ENCODE measurements at regions not wholly inside any gene's neighbourhood (a gene's known extent, or its start where the extent isn't known, plus 50 kb on each side); places are given as distances from the start of the nearest gene placed in this dataset.
A peak's percentile ranks its signal among the peaks of the same experiment; 100 is the strongest.
"Not testable (repeated sequence)": the region's sequence is repeated elsewhere in the genome, so short reads cannot be mapped to it uniquely, and the experiment has no call there.

GRCh38 chr10:84946904-84947303 is 618.5 kb downstream of the CCSER2 start:
- no peak for DNase-seq

- no peak for DNase-seq
Measured at GRCh38 chr10:84948644-84949043, 620.3 kb downstream of the CCSER2 start.

DNA sequence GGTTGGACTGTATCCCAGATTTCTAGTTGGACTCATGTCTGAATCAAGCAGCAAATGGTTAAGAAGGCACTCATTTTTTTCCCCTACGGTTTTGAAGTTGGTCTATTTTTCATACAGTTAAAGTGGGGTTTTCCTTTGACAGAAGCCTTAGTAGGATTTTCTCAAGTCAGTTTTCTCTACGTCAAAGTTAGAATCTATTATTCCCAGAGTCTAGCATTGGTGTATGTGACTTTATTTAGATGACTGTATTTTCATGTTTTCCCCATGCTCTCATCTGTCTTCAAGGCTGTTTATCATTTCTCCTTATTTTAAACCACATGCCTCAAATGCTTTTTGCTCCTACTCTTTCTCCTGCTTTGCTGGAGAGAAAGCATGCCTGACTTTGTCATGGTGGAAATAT is 623.2 kb downstream of the CCSER2 start:
- no peak for DNase-seq

DNA sequence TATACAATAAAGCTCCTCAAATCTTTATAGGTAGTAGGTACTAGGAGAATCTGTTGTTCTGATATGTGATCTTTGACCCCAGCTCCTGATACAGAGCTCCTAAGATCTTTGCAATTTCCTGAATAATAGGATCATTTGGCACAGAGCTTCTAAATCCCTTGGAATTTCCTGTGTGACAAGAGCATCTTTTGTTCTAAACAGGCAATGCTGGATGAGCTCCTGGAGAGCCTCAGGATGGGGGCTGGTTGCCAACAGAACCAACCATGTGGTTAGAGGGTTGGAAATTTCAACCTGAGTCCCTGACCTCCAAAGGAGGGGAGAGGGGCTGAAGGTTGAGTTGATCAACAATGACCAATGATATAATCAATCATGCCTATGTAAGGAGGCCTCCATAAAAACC is 629.0 kb downstream of the CCSER2 start:
- DNase-seq: no peak

- DNase-seq: no peak
Measured at GRCh38 chr10:84965468-84965867, 637.1 kb downstream of the CCSER2 start.

DNA sequence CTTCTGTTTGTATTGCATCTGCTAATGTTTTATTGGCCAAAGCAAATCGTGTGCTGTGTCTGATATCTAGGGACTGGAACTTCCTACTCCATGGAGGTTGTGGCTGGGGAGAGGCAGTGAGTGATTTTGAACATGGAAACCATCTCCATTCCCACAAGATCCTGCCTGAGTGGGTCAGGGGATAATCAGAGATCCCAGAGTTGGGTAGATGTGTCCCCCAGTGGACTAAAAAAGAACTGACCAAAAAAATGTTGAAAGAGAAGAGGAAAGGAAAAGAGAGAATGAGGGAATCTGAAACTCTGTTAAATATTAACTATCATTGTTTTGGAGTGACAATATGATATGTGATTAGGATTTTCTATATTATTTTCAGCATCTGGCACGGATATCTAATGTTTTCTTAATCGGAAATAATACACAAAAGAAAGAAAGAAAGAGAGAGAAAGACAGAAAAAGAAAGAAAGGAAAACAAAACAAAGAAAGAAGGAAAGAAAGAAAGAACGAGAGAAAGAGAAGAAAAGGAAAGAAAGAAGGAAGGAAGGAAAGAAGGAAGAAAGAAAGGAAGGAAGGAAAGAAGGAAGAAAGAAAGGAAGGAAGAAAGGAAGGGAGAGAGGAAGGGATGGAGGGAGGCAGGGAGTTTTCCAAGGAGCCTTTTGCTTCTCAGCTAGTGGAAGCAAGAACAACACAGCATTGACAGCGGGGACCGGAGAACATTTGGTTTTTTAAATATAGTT is 638.5 kb downstream of the CCSER2 start:
- DNase-seq: no peak

DNA sequence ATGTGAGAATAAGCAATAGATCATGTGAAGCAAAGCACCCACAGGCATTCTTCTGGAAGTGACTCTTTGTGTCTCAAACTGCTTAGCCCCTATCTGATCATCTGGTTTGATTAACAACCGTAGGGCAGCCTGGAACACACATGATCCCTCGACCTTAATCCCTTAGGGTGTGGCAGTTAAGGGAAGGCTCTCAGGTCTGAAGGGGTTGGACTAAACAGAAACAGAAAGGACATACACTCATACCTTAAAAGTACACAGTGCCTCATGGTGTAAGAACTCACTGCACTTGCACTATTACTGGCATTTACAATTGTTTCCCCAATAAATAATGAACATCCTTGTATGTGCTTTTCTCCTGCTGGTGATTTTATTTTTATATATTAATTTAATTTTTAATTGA is 640.9 kb downstream of the CCSER2 start:
- not testable (repeated sequence) for DNase-seq

GRCh38 chr10:84987039-84987438 is 658.6 kb downstream of the CCSER2 start:
- no peak for DNase-seq

DNA sequence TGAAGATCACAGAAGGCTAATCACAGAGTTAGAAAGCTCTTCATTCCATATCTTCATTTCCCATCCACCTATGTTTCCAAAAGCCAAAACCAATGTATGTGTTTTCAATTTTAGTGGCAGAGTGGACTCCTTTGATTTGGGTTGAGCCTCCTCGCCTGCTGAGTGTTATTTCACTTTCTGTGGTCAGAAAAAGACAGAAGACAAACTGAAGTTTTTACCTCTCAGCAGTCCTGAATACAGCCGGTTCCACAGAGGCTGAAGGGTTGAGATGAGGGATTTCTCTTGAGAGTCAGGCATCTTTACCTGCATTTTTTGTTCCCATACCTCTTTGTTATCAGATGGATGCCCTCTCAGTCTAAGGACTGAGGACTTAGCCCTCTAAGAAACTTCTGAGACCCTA is 659.6 kb downstream of the CCSER2 start:
- DNase-seq: no peak

- DNase-seq: no peak
Measured at GRCh38 chr10:84990713-84991112, 662.3 kb downstream of the CCSER2 start.

- no peak for DNase-seq
Measured at GRCh38 chr10:84991301-84991700, 662.9 kb downstream of the CCSER2 start.

DNA sequence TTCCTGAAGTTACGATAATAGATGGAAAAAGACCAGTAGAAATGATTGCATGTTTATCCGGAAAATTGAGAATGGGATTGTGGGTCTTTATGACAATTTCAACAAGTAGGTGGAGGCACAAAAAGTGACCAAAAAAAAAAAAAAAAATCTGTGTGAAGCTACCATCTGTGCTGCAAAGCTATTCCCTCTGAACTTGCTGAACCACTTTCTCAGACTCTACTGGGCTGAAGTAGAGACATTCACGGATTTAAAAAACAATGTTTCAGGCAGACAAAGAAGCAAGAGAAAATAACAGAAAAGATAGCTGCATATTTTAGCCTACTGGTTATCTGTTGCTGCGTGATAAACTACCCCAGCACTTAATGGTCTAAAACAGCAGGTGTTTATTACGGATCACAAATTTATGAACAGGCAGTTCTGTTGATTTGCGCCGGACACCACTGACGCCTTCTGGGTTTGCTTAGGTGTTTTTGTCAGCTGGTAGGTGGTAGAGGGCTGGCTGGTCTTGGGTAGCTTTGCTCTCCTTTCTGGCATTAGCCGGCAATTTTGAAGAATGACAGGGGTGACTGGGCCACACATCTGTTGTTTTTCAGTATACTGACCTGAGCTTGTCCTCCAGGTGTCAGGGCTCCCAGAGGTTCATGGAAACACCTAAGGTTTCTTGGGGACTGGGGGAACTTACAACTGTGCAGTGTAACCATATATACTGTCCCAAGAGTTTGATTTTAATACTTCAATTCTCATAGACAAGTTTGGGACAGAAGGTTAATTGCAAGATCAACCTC is 665.1 kb downstream of the CCSER2 start:
- DNase-seq: no peak

DNA sequence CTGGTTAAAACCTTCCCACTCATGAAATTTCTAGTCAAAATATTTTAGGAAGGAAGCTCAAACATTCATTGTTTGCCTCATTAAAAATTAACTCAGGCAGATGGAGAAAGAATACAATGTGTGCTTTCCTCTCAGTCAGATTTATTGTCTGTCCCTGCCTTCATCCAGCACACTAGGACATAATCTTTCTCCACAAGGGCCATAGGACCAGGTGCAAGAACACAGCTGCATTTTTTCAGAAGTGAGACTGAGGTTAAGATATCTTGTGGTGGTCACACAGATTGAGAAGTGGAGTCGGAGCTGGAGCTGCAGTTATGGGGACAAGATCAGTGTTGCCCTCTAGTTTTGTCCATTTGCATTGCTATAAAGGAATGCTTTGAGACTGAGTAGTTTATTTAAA is 666.3 kb downstream of the CCSER2 start:
- DNase-seq: no peak

DNA sequence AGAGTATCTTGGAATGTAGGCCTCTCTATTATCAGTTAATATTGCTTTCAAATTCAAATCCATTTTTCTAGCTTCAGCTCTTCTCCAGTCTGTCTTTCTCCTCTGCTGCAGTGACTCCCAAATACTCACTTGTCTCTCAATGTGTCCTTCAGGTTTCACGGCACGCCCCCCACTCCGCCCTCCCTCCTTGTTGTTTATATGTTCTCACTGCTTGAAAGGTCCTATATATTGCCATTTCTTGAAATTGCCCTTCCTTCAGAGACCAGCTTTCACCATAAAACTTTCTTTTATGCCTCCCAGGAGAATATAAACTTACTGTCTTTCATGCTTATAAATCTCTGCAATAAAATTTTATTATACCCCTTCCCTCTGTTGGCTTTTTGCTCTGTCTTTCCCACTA is 668.2 kb downstream of the CCSER2 start:
- no peak for DNase-seq

DNA sequence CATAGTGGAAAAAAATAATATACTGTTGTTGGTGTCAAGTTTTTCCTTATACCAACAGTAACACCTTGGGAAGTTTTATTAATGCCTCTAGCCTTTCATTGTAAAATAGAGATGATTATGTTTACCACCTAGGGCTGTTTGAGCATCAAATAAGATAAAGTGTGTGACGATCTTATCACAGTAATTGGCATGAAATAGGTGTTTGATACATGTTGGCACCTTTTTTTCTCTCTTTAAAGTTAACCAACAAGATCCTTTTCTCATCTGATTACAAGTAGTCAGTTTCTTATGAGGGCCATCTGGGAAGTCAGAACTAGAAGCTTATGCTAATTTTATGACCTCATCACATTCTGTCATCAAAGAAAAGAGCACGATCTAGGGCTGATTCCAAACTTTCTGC is 669.5 kb downstream of the CCSER2 start:
- DNase-seq: no peak

- no peak for DNase-seq
Measured at GRCh38 chr10:84999929-85000328, 671.5 kb downstream of the CCSER2 start.

- DNase-seq: no peak
Measured at GRCh38 chr10:85003083-85003482, 674.7 kb downstream of the CCSER2 start.

DNA sequence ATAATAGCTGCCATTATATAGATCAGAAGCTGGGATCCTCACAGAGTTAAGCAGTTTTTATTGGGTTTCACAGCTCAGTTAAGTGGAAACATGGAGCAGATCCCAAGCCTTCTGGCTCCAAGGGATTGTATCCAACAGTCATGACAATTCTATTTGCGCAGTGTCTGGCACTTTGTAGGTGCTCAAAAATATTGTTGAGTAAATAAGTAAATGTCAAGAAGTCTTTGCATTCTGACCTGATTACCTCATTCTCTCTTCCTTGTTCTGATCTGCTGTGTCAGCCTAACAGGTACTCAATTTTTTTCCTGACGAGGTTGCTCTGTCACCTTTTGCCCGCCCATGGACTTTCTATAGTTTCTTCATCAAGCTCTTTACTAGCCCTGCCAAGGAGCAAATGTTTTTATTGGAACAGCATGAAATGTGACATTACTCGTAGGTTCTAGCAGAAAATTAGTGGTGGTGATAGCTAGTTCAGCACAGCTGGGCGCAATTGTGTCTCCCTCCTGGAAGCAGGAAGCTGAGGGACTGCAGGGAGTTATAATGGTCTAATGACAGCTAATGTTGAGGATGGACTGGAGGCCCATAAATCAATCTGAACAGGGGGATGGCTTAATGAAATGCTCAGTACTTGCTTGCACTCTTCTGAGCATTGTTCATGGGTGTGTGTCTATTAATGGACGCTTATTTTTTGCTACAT is 680.2 kb downstream of the CCSER2 start:
- DNase-seq: no peak

DNA sequence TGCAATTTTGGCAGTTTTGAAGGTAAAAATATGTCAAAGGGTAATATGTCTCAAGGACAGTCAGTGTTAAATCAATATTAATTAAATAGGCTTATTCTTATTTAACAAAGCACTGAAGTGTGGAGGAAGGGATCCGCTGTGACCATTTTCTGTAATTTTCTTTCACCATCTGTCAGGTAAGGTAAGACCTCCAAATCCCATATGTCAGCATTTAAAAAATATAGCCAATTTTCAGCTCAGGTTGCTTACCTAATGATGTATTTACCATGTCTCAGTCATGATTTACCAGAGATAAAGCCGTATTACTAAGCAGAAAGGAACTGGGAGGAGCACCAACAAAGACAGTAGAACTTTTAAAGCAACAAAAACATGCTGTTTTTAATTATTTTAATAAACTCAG is 683.9 kb downstream of the CCSER2 start:
- DNase-seq: no peak

- no peak for DNase-seq
Measured at GRCh38 chr10:85026878-85027467, 698.6 kb downstream of the CCSER2 start.

DNA sequence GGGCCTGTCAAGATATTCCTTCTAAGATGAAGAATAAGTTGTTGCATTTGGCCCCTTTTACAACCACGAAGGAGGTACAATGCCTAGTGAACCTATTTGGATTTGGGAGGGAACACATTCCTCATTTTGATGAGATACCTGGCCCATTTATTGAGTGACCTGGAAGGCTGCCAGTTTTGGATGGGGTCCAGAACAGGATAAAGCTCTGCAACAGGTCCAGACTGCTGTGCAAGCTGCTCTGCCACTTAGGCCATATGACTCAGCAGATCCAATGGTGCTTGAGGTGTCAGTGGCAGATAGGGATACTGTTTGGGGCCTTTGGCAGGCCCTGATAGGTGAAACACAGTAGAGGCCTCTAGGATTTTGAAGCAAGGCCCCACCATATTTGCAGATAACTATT is 704.6 kb downstream of the CCSER2 start:
- DNase-seq: no peak

DNA sequence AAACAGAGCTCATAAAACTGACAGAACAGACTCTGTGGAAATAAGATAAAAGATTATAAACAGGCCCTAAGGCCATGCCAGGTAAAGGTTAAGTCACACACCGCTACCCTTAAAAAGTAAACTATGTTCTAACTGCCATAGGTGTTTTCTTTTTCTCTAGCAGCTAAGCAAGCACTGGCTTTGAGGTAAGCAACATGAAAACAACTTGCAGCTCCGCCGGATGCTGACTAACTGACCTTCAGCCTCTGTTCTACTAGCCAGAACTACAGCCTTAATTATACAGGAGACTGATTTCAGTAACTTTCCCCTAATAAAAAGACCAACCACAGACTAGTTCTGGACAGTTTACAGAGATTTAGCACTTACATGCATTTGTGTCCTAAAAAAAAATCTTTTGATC is 708.3 kb downstream of the CCSER2 start:
- no peak for DNase-seq

DNA sequence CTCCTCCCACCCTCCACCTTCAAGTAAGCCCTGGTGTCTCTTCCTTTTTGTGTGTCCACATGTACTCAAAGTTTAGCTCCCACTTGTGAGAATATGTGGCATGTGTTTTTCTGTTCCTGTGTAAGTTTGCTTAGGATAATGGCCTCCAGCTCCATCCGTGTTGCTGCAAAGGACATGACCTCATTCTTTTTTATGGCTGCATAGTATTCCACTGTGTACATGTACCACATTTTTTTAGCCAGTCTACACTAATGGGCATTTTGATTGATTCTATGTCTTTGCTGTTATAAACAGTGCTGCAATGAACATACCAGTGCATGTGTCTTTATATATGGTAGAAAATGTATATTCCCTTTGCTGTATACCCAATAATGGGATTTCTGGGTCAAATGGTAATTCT is 710.9 kb downstream of the CCSER2 start:
- DNase-seq: no peak

- DNase-seq: peak; percentile 4
Measured at GRCh38 chr10:85043207-85043606, 714.8 kb downstream of the CCSER2 start.
